Dedifferentiated amniotic fluid mesenchymal stem cell (primary cell): ENCODE measurements at regions not wholly inside any gene's neighbourhood (a gene's known extent, or its start where the extent isn't known, plus 50 kb on each side); places are given as distances from the start of the nearest gene placed in this dataset.
"Not testable (repeated sequence)": the region's sequence is repeated elsewhere in the genome, so short reads cannot be mapped to it uniquely, and the experiment has no call there.

Experiments used
- DNase-seq: peaks from one replicate; pipeline ENCODE4 v3.0.0-alpha.2; 2016; ENCODE audit errors: extremely low spot score

DNA sequence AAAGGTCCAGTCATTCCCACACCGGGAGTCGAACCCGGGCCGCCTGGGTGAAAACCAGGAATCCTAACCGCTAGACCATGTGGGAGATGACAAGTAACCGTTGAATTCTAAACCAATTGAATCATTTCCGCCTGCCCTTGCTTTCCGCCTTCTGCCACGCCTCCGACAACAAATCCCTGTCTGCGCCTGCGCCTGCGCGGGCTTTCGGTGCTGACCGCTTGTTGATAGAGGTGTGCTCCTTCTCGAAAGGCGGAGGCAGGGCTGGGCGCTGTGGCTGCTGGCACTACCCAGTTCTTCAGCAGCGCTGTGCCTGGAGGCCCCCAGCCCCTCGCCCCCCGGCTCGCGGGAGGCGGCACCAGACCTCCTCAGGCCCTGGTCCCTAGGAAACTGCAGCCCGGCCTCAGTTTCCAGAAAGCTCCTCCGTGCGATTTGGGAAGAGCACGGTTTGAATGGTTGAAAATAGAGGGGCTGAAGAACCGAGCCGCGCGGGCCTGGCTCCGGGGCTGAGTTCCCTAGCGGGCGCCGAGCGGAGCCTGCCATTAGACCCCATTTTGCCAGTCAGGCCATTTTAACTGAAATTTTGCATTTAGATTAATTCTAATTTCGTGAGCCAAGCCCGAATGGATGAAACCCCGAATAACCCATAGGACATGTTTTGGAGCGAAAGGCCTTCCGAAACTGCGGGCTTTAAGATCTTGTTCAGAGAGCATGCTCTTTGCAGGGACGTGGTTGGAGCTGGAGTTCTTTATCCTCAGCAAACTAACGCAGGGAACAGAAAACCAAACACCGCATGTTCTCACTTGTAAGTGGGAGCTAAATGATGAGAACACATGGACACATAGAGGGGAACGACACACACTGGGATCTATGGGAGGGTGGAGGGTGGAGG lies 219.3 kb upstream of the ATP10A start:
- DNase-seq = peak; percentile 96

DNA sequence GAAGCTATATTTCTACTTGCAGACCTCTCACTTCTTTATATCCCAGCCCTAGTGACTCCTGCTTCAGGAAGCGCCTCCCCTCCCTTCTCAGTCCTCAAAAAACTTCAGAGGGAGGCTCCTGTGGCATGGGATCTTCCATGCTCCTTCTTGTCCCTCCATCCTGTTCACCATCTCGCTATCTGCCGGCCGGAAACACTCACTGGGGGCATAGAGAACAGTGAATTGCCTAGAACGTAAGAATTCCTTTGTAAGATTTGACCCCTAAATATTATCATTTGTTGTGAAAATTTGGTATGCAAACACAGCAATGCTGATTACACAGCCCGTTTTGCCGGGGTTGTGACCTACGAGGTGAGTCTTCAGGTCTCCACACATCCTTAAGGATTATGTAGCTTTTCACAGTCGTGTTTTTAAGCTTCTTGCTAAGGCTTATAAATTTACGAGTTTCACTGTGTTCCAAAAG lies 218.7 kb upstream of the ATP10A start:
- no peak for DNase-seq

DNA sequence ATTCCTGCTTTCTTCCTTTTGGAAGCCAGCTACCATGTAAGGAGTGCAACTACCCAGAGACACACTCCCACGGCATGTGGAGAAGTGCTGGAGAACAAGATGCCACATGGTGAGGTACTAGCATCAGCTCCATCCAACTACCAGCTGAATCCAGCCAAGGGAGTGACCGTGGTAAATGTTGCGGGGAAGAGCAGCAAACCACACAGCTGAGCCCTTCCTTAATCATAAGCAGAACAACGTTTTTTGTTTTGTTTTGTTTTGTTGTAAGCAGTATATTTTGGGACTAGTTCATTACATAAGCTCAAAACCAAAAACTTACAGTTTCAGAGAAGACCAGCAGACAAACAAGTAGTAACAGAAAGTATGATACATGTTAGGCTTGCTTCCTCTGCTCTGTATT lies 212.6 kb upstream of the ATP10A start:
- no peak for DNase-seq

DNA sequence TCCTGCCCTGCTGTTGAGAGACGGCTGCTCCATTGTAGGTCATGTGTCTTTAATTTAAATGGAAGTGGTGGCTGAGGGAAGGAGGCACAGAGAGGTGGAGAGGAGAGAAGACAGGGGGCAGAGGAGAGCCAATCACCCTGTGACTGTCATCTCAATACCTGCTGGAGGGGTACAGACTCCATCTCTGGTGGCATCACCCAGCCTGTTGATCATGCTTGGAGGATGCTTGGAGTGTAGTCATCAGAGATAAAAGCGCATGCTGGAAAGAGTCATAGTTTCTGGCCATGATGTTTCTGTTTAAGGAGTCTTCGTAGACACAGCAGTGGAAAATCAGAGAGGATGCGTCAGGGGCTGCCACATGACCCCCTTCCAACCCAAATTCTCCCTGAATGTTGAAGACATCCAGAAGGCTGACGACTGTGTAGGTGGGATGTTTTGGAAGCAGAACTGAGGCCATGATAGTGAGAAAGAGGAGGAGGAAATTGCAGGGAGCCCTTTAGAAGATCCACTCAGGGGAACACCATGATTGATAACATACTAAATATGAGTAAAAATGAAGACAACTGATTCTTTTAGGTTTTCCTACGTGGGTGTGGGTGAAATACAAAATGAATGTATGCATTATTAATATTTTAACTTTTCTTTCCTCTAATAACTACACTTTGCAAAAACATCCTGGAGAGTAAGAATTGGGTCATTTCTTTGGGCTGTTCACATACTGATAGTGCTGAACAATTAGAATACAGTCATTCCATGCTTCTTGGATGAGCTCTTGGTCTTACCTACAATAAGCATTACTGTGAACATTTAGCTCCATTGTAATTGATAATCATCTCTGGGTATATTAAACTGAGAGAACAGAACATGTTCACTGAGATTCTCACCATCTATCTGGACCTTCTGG lies 210.6 kb upstream of the ATP10A start:
- no peak for DNase-seq

DNA sequence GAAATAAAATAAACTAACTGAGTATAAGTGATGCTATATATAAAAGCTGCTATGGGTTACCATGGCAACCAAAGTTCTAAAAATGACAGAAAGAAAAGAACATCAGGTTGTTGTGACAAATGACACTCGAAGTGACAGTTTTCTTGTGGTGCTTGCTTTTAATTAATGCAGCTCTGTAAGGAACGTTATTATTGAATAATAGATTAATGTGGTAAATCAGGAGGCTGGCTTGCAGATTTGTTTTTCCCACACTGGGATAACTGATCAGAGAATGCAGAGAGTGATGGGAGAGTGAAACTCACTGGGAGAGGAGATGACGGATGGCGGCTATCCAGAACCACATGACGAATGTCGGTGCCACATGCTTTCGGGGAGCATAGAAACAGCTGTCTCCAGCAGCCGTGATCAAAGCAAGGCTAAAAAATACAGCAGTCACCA lies 207.0 kb upstream of the ATP10A start:
- DNase-seq = no peak

DNA sequence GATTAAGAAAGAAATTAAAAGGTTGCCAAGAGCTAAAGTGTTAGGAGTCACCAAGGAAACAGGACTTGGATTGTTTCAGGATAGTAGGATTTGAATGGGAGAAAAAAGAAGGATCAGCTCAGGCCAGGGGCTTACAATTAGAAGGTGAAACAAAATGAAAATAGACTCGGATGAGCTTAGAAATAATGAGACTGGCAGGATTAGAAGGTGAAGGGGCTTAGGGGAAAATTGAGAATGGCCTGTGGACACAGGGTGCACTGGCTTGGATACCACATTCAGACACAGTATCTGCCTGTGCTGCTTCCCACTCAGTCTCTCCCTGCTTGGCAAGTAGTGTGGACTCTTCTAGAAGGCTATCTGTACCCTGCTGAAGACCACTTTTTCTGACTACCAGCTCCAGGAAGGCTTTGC lies 206.1 kb upstream of the ATP10A start:
- DNase-seq = no peak

DNA sequence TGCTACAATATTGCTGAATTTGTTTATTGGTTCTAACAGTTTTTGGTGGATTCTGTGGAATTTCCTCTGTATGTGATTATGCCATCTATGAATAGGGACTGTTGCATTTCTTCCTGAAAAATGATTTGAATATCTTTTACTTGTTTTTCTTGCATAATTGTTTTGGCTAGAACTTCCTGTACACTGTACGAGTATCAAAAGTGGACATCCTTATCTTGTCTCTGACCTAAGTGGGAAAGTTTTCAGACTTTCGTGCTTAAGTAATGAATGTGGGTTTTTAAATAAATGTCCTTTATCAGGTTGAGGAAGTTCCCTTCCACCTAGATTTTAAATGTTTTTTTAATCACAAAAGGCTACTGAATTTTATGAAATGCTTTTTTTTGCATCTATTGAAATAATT lies 203.8 kb upstream of the ATP10A start:
- no peak for DNase-seq

DNA sequence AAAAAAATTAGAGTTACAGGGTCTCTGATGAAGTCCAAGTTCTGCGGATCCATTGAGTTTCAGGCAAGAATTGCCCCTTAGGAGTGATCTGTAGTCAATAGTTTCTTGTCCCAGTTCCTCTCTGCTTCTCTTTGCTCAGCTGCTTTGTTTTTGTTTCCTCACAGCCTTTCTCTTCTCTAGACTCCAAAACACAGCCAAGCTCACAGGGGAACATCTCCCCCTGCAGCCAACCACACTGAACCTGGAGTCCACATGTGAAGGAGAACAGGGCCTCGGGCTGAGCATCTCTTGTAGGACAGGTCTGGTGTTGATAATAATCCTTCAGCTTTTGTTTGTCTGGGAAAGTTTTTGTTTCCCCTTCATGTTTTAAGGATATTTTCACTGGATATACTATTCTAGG lies 202.6 kb upstream of the ATP10A start:
- DNase-seq = no peak

DNA sequence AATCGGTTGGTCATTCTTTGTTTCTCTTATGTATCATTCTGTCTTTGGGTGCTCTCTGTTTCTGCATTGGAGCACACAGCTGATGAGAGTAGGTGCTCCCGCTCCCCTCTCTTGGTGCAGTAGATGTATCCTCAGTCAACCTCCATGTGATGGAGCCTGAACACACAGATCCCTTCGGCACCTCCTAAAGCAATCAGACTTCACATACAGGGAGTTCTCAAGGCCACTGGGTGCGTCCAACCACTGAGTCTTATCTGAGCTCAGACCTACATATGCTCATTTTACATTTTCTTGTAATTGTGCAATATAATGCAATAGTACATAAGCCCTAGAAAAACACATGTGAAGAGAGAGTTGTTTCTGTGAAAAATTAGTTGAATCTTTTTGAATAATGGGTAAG lies 198.1 kb upstream of the ATP10A start:
- no peak for DNase-seq

DNA sequence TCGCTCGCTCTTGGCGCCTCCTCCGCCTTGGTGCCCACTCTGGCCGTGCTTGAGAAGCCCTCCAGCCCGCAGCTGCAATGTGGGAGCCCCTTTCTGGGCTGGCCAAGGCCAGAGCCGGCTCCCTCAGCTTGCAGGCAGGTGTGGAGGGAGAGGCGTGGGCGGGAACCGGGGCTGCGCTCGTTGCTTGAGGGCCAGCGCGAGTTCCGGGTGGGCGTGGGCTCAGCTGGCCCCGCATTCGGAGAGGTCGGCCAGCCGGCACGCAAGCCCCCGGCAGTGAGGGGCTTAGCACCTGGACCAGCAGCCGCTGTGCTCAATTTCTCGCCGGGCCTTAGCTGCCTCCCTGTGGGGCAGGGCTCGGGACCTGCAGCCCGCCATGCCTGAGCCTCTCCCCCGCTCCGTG lies 193.6 kb upstream of the ATP10A start:
- DNase-seq = not testable (repeated sequence)

DNA sequence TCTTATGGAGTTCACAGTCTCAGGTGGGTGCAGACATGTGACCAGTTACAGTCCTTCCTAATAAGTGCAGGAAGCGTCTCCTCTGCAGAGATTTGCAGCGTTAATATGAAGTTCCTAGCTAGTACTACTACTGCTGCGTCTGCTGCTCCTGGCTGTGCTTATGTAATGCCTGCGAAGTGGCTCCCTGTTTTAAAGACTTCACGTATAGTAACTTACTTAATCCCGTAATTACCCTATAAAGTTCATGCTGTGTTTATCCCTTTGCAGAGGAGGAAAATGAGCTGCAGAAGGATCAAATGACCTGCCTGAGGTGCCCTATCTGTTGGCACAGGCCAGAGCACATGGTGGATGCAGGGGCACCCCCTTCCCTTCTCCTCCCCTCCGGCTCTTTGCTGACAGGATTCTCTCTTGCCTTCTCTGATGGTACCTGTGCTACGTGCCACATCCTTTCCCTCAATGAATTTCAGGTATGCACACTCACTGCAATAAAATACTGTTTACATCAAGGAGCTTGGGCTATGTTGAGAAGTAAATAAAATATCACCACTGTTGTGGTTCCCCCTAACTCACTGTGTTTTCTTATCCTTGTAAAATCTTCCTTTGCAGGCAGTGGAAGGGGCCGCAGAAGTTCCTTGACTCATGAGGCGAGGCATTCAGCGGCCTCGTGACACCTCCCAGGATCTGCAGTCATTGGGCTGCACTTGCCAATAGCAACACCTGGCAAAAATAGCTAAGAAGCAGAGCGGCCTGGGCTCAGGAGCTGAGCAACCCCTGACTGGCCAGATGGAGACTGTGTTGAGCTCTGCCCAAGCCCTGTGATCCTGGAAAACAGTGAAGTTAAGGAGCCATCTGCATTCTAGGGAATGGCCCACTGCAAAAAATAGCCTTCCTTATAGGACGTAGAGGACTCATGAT lies 188.9 kb upstream of the ATP10A start:
- no peak for DNase-seq

DNA sequence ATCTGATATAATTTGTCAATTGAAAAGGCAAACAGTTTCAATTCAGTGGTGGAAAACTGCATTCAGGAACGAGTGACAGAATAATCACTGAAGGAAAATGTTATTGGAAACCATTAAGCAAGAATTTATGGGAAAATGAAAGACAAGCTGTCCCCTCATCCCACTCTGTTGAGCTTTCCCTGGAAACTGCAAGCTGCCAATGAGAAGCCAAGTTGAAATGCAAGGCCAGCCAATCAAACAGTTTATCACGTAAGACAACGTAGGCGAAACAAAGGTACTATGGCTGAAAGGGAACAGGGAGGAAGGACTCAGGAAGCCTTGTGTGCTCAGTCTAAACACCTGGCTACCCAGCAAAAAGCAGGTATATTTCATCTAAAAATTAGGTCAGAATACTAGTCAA lies 187.9 kb upstream of the ATP10A start:
- DNase-seq = no peak

DNA sequence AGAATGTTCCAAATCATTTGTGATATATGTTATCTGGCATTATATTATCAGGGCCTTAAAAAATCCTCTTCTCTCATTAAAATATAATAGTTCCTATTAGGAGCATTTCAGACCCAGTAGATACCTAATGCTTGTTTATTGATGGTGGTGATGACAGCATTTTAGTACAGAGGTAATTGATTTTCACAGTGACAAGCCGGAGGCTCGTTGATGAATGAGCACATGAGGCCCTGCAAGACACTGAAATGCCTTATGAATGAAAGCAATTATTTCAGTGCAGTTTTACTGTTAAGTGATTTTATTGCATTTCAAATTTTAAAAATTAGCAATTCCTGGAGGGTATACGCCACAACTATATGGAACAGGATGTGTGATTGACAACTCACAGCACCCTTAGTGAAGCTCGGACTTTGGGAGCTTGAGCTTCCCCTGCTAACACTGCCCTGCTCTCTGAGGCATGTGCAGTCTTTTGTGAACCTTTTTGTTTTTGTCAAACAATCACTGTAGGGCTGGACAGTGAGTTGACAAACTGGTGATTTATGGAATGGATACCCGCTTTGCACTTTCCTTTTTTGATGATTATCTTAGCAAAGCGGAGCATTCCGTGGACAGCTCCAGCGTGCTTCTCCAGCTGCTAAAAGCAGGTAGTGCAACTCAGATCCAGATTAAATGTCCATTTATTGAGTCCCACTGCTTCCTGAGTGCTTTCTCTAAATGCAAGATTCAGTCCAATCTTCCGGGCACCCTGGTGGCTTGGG lies 187.0 kb upstream of the ATP10A start:
- no peak for DNase-seq

DNA sequence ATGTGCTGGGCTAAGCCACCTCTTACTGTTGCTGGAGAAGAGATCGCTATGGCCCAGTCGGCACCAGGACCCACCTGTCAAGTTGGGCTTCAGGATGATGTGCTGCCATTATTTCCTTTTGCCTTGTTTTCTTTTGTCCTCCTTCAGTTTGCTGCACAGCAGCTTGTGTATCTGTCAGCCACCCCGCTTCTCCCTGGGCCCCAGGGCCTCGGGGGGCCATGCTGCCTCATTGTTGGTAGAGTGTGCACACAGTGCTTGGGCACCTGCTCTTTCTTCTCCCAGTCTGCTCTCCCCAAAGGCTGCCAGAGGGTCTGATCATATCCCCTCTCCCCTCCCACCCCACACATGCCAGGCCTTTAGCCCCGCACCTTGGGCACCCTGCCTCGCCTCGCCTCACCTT lies 185.5 kb upstream of the ATP10A start:
- DNase-seq = no peak

DNA sequence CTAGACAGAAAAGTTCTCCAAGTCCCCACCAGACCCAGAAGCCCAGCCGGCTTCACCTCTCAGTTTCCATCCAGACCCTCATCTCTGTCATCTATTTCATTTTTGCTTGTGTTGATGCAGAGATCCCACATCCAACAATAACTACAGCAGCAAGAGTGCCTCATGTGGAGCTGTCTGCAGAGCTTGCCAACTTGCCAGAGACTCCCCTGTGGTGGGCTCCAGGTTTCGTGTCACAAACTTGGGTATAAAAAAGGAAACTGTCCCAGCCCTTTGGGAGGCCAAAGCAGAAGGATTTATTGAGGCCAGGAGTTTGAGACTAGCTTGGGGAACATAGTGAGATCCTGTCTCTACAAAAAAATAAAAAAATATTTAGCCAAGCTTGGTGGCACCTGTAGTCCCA lies 182.4 kb upstream of the ATP10A start:
- DNase-seq = no peak

DNA sequence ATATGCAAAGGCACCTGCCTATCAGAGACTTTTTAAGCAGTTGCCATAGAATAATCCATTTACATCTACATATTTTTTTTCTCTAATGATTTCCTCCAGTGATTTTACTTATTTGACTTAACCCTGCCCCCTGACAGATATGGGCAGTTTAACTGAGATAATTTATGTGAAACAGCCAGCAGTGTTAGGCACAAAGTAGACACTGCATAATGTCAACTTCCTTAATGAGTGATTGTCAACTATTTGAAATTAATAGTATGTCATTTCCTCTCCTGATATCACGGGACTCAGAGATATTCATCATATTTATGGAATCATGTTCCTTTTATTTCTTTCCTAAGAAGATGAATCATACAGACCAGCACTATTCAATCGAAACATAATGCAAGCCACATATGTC lies 179.9 kb upstream of the ATP10A start:
- no peak for DNase-seq

DNA sequence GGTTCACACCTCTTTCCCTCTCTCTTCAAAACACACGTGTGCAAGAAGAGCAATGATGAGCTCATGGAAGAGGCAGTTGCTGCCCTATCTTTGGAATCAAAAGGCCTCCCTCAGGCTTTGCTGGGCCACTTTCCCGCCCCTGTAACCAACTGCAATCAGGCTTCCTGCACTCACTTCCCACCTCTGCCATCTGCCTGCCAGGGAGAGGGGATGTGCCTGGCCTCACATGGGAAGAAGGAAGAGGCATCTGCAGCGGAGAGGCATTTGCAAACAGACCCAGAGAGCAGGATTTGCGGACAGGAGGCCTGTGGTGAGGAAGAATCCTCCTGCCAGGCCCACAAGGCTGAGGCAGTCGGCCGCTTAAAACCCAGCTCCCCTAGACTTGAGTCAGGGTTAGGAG lies 175.6 kb upstream of the ATP10A start:
- no peak for DNase-seq

DNA sequence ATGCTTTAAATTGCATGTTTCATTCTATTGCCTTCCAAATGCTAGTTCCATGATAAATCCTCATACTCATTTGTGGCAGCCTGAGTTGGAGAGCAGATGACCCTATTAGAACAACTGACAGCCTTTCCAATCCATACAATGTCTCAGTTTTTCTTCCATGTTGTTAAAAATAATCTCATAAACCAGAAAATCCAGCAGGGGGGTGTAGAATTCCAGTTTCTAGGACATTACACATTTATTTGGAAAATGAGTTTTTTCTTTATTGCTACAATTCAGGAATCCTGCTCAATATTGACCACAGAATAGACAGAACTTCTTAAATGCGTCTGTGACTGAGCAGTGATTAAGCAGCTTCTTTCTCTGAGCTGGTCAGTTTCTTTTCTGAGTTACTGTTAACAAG lies 174.2 kb upstream of the ATP10A start:
- DNase-seq = no peak

DNA sequence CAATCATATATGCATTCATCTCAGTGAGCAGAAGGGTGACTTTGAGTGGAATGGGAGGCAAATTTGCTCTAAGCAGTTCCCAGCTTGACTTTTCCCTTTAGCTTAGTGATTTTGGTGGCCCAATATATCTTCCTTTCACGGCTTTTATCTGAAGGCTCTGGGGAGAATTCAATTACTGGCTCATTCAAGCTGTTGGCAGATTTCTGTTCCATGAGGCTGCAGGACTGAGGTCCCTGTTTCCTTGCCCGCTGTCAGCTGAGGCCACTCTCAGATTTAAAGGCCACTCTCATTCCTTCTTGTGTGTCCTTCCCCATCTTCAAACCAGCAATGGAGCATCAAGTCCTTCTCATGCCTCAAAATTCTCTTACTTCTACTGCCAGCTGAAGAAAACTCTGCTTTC lies 170.4 kb upstream of the ATP10A start:
- DNase-seq = no peak

DNA sequence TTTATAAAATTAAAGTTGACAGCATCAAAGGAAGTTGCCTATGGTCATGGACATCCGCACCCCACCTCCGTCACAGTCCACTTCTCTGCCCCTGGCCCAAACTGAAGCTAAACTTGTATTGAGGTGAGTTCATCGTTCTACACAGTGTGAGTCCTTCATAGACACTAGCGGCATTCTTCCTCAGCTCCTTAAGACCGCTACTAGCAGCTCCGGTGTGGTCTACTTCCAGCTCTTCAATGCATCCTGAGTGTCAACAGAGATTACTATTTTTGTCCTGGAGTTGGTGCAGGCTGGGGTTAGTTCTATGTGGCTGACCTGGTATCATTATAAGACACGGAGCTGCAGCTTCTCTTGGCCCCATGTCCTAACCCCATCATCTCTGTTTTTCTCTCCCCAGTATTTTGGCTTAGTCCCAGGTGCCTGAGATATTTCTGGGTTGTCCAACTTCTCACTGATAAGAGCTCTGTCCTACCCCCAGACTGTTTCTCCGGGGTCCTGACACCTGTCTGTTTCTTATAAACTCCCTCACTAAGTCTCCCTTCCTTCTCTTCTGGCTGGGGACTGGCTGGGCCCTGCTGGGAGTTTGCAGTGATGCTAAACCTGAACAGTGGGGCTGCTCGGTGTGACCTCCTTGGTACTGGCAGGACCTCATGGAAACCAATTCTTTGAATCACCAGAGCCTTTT lies 169.2 kb upstream of the ATP10A start:
- no peak for DNase-seq
